Left lung (tissue), 4 donors: ENCODE measurements at regions not wholly inside any gene's neighbourhood (a gene's known extent, or its start where the extent isn't known, plus 50 kb on each side); places are given as distances from the start of the nearest gene placed in this dataset.

Experiments
- ATAC-seq: fragments of 200-7000 bp; cut with Tn5 transposase; one replicate; pipeline ENCODE4 v1.9.1; 2020; ENCODE audit warnings: moderate library complexity
- DNase-seq, 4 donors: peaks; one replicate each; pipeline ENCODE4 v3.0.0-alpha.2; 2013 to 2020
- H3K27ac ChIP-seq, 2 donors: fragments of 200-600 bp; sonication (generic) in 1 of 2; one replicate each; pipeline versions ENCODE4 v1.5.0 to v1.8.0; 2020 to 2021
- H3K27me3 ChIP-seq, 2 donors: fragments of 200-600 bp; sonication (generic) in 1 of 2; one replicate each; pipeline versions ENCODE4 v1.5.0 to v1.8.0; 2020 to 2021
- H3K36me3 ChIP-seq, 2 donors: fragments of 200-600 bp; sonication (generic) in 1 of 2; one replicate each; pipeline versions ENCODE4 v1.5.0 to v1.8.0; 2020 to 2021
- H3K4me1 ChIP-seq, 2 donors: fragments of 200-600 bp; one replicate each; pipeline ENCODE4 v1.8.0; 2021
- H3K4me3 ChIP-seq, 2 donors: fragments of 200-600 bp; sonication (generic) in 1 of 2; one replicate each; pipeline versions ENCODE4 v1.5.0 to v1.8.0; 2020 to 2021; ENCODE audit warnings: mild to moderate bottlenecking in 1 of 2
- H3K9me3 ChIP-seq, 2 donors: fragments of 200-600 bp; sonication (generic) in 1 of 2; one replicate each; pipeline versions ENCODE4 v1.5.0 to v1.8.0; 2020 to 2021
- CTCF ChIP-seq, 2 donors: fragments of 200-600 bp; sonication (generic) in 1 of 2; IDR thresholded peaks; one replicate each; pipeline versions ENCODE4 v1.5.0 to v1.8.0; 2021; ENCODE audit warnings: antibody characterized with exemption in 2 of 2
- intact Hi-C, 2 donors: fragments of 100-400 bp; cut with DNase I; formaldehyde crosslinking; loops; one replicate each; pipeline versions ENCODE4 v1.11.2 to v1.14.2; 2022
- donor health status: DM: no; HTN: yes; CAD: no.
- donor health status: DM: no; HTN: no; CAD: no.

DNA sequence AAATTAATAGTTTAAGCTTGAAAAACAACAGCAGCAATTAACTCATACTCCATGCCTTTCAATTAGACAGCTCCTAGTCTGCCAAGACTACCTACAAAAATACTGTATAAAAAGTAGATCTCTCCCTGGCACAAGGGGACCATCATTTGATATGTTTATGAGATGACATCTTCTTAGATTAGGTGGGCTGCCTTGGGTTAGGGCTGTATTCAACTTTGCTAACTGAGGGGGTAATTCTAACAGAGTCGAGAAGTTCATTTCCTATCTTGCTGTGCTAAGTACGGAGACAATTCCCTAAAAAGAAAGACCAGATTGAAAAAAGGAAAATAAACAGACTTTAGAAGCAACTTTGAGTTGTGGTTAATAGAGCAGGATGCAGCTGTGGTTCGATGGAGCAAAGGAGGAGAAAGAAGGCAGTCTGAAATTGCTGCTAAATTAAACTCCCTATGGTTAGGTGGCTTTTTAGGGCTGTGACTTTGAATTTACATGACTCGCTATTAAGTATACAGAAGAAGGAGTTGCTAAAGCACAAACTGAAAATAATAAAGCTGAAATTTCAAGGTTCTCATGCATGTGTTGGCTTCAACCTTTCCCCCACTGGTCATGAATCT, 75.4 kb downstream of the CDC7 start:
- Histone ChIP-seq H3K9me3 (no peaks in the 10 kb centered on the region), H3K4me3 (no peak overlapping the region), H3K4me1 (peaks cover 0 to 18% of the 10 kb centered on the region in 2 donors), H3K27me3 (no peaks in the 10 kb centered on the region), H3K36me3 (no peaks in the 10 kb centered on the region), H3K27ac (no peak overlapping the region)
- DNase-seq (no peak), ATAC-seq (no peak)
- TF ChIP-seq CTCF (IDR thresholded peaks at IDR 0.05) = no peak
- intact Hi-C loops = no loop called here

- no peak for TF ChIP-seq CTCF (IDR thresholded peaks at IDR 0.05)
- intact Hi-C loops = no loop called here
Measured at GRCh38 chr1:91578320-91579109, 77.9 kb downstream of the CDC7 start.

DNA sequence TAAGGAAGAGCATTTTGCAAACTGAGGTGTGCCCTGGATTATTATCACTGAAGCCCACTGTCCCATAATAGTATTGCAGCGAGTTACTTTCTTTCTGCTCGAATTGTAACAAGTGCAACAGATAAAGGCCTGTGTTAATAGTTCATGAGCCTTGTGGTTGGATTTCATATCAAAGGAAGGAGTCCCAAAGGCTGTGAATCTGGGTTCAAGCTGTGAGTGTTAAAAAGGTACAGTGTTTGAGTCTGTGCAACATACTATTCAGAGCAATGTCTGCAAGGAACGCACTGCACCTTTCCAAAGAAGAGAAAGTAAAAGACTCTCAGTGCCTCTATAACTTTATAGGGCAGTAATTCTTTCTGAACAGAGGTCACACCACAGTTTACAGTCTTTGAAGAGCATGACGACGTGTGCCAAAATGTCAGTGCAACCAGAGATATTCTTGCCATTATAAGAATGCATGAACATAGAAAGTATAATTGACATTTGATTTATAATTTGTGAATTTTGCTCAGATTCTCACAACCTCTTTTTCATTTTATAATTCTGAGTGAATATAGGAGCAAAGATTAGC, 79.1 kb downstream of the CDC7 start:
- Histone ChIP-seq H3K27me3 (no peaks in the 10 kb centered on the region), H3K27ac (peak overlapping the region in 1 of 2 donors; percentile 6), H3K4me1 (no peaks in the 10 kb centered on the region), H3K9me3 (no peaks in the 10 kb centered on the region), H3K36me3 (no peaks in the 10 kb centered on the region), H3K4me3 (no peak overlapping the region)
- intact Hi-C loops = no loop called here
- TF ChIP-seq CTCF (IDR thresholded peaks at IDR 0.05) = no peak
- ATAC-seq (no peak), DNase-seq (no peak)

More at GRCh38 chr1:91578320-91579109, 77.9 kb downstream of the CDC7 start:
- no peak for DNase-seq
- Histone ChIP-seq H3K27me3 (no peaks in the 10 kb centered on the region), H3K4me1 (no peaks in the 10 kb centered on the region), H3K36me3 (no peaks in the 10 kb centered on the region), H3K27ac (no peak overlapping the region), H3K9me3 (no peaks in the 10 kb centered on the region), H3K4me3 (no peak overlapping the region)
- ATAC-seq = peak; percentile 86

- Histone ChIP-seq H3K4me1 (peaks cover 0 to 4% of the 10 kb centered on the region in 2 donors), H3K9me3 (no peaks in the 10 kb centered on the region), H3K27ac (no peak overlapping the region), H3K36me3 (no peaks in the 10 kb centered on the region), H3K27me3 (no peaks in the 10 kb centered on the region), H3K4me3 (no peak overlapping the region)
- TF ChIP-seq CTCF (IDR thresholded peaks at IDR 0.05) = no peak
- intact Hi-C loops = no loop called here
- ATAC-seq (no peak), DNase-seq (no peak)
Measured at GRCh38 chr1:91582431-91582921, 81.8 kb downstream of the CDC7 start.

- H3K27ac ChIP-seq = no peak overlapping the region
- intact Hi-C loops = no loop called here
- DNase-seq (no peak), ATAC-seq (no peak)
- no peaks in the 10 kb centered on the region for H3K36me3 ChIP-seq
- no peaks in the 10 kb centered on the region for H3K27me3 ChIP-seq
- no peak overlapping the region for H3K4me3 ChIP-seq
- TF ChIP-seq CTCF (IDR thresholded peaks at IDR 0.05) = no peak
- H3K9me3 ChIP-seq = no peaks in the 10 kb centered on the region
- H3K4me1 ChIP-seq = peaks cover 0 to 4% of the 10 kb centered on the region in 2 donors
Measured at GRCh38 chr1:91583326-91583755, 82.7 kb downstream of the CDC7 start.
